Breast epithelium (tissue), 3 donors: ENCODE measurements at regions not wholly inside any gene's neighbourhood (a gene's known extent, or its start where the extent isn't known, plus 50 kb on each side); places are given as distances from the start of the nearest gene placed in this dataset.

Source experiments
- POLR2A ChIP-seq: fragments of 450-650 bp; IDR thresholded peaks from one replicate; pipeline ENCODE4 v1.6.1; 2016; ENCODE audit warnings: antibody characterized with exemption, mild to moderate bottlenecking, moderate library complexity
- TF ChIP-seq, protein P1 (sequence below), 3 donors: fragments of 450-650 bp; IDR thresholded peaks; one replicate each; pipeline ENCODE4 v1.5.1; 2016 to 2017; ENCODE audit warnings: antibody characterized with exemption in 3 of 3, mild to moderate bottlenecking in 3 of 3, moderate library complexity in 3 of 3

DNA sequence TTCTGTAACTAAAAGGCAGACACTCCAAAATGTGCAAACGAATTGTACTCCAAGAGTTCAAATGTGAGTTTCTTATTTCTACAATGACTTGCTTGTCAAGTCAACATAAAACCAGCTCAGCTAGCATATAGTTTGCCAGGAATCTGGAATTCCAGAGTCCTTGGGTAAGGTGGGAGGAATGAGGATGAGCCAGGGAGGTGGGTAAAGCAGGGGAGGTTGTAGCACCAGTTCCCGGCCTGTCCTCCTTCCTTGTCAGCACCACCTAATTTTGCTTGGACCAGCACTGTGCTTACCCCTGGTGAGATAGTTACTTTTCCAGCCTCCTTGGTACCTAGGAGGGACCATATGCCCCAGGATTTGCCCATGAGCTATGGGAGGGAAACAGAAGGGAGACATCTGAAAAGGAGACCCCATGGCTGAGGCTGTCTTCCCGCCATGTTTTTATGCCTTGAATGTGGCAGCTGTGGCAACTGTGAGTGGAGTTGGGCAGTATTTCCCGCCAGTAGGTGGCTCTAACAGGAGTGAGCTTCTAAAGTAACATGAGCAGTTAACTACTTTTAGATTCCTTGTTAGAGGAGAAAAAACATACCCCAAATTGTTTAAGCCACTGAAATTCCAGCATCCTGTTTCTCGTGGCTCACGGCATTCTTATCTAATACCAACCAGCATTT lies 302.5 kb downstream of the TENT4A start:
- TF ChIP-seq, protein P1, sequence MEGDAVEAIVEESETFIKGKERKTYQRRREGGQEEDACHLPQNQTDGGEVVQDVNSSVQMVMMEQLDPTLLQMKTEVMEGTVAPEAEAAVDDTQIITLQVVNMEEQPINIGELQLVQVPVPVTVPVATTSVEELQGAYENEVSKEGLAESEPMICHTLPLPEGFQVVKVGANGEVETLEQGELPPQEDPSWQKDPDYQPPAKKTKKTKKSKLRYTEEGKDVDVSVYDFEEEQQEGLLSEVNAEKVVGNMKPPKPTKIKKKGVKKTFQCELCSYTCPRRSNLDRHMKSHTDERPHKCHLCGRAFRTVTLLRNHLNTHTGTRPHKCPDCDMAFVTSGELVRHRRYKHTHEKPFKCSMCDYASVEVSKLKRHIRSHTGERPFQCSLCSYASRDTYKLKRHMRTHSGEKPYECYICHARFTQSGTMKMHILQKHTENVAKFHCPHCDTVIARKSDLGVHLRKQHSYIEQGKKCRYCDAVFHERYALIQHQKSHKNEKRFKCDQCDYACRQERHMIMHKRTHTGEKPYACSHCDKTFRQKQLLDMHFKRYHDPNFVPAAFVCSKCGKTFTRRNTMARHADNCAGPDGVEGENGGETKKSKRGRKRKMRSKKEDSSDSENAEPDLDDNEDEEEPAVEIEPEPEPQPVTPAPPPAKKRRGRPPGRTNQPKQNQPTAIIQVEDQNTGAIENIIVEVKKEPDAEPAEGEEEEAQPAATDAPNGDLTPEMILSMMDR (IDR thresholded peaks at IDR 0.05) = no peak
- no peak for TF ChIP-seq POLR2A
